ENCODE measurements at regions not wholly inside any gene's neighbourhood (a gene's known extent, or its start where the extent isn't known, plus 50 kb on each side); places are given as distances from the start of the nearest gene placed in this dataset.

GRCh38 chr2:128410758-128411215, 92.1 kb upstream of the HS6ST1 start:
- TF ChIP-seq CTCF (IDR thresholded peaks at IDR 0.05): no peak
- TF ChIP-seq POLR2A (IDR thresholded peaks at IDR 0.05): no peak

All from right lobe of liver (tissue), 4 donors.